GM18870 (cell line): ENCODE measurements at regions not wholly inside any gene's neighbourhood (a gene's known extent, or its start where the extent isn't known, plus 50 kb on each side); places are given as distances from the start of the nearest gene placed in this dataset.

Experiments
- ATAC-seq: cut with Tn5 transposase; IDR thresholded peaks from one replicate; pipeline ENCODE4 v1.9.1; 2021; ENCODE audit warnings: moderate library complexity; ENCODE audit not compliant: unreplicated experiment

DNA sequence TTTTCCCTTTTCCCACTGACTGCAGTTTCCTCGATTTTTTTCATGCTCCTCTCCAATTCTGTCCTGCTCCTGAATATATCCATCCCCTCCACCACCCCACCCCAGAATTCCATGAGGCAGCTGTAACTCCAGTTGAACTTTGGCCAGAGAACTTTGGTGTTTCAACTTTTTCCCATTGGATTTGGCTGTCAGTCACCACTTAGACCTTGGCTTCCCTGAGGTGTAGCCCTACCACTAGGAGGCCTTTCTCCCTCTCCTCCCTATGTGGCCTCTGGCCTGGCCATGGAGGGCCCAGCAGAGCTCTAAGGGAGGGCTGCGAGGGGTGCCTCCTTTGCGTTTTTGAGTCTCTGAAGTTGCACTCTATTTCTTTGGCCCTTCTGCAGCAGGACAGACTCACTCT lies 261.3 kb downstream of the PIK3R1 start:
- ATAC-seq = no peak

- no peak for ATAC-seq
Observed at GRCh38 chr5:68478301-68479095, 262.9 kb downstream of the PIK3R1 start.

GRCh38 chr5:68479524-68479923 lies 264.0 kb downstream of the PIK3R1 start:
- ATAC-seq = no peak

DNA sequence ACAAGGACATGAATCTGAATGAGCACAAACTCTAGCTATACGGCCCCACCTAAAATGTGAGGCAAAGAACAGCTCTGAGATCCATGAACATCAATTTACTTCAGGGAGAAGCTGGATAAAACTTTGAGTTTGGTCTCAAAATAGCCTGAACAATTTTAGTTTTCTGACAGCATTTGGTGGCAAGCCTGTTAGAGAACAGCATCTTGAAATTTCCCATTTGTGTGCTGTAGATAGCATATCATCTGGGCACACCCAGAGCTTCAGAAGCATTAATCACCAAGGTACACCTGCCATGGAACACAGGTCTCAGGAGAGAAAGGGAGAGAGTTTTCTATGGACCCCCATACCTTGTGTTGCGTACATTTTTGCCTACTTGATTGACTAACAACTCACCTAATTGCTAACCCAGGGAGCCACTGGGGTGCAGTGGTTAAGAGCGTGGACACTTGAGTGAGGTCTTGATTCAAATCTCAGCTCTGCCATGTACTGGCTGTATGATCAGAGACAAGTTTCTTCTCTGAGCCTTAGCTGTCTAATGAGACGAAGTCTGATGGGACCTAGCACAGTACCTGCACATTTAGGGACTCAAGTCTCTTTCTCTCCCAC lies 264.9 kb downstream of the PIK3R1 start:
- ATAC-seq = no peak

- ATAC-seq = no peak
Observed at GRCh38 chr5:68482199-68482598, 266.6 kb downstream of the PIK3R1 start.

- ATAC-seq = no peak
Observed at GRCh38 chr5:68484307-68485068, 268.9 kb downstream of the PIK3R1 start.

DNA sequence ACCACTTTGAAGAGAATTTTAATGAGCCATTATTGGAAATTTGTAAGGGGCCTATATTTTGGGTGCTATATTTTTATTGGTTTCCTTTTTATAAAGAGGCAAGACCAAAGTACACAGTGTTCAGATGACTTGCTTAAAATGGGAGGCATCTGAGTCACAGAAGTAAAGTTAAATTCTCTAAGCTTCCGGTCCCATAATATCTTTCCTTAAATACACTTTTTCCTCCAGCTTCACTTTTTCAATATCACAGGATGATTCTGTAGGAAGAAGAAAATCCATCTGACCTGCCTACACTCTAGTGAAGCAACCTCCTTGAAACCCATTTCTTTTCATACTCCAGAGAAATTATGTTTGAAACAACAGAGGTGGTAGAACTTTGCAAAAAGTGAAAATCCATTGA lies 274.0 kb downstream of the PIK3R1 start:
- ATAC-seq = no peak

DNA sequence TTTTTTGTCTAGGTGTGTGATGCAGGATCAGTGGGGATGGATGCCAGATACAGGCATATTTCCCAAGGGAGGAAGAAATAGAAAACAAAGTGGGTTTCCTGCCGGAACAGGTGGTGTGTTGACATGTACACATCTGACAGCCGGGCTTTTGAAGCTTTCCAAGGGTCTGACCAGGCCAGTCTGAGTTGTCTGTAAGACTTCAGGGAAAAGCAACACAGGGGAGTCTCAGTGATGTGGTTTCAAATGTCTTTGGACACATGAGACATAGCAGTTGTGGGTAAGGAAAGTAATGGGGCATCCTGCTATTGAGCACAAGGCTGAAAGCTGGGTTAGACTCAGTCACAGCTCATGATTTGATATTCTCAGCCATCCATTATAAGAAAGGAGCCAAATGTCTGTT lies 274.9 kb downstream of the PIK3R1 start:
- ATAC-seq = no peak

DNA sequence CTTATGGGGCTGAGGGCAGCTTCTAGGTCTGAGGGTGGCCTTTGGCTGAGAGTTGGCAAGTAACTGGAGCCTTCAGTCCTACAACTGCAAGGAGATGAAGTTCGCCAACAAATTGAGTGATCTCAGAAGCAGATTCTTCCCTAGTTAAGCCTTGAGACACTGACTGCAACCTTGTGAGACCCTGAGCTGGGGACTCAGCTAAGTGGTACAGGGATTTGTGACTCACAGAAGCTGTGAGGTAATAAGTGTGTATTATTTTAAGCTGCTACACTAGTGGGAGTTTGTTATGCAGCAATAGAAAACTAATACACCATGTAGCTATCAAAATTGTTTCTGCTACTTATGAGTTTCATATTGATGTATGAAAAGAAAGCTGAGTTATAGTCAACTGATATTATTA lies 279.2 kb downstream of the PIK3R1 start:
- ATAC-seq = no peak

- ATAC-seq = no peak
Observed at GRCh38 chr5:68499987-68500386, 284.4 kb downstream of the PIK3R1 start.

DNA sequence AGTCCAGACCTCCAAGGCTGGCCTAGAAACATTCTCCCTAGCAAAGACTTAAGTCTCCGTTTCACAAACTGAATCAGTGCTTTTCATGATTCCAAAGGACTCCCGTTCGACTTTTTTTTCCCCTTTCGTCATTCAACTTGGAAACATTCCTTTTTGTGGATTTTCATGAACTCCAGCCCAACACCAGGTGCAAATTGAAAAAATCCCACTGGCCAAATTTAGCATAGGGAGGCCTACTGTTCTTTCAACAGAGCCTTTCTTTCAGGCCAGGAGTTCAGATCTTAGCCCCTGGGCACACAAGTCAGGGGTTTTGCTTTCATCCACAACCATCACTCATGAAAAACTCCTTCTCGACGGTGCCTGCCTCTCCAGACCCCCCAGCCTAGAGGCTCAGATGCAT lies 285.3 kb downstream of the PIK3R1 start:
- no peak for ATAC-seq

DNA sequence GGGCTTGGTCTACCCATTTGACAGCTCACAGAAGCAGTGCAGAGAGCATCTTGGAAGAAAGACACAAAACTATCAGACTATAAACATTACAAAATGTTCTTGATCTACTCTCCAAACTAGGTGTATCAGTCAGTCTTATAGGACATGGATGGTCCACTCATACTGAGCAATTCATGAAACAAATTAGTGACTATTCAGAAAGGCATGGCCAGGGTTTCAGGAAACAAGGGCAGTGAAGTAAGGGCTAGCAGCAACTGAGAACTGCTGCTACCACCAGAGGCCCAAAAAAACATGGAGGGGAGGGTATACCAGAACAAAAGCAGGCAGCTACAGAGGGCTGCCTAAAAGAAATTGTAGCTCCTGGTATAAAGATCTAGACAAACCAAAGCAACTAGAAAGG lies 287.0 kb downstream of the PIK3R1 start:
- ATAC-seq = no peak

- no peak for ATAC-seq
Observed at GRCh38 chr5:68504306-68504705, 288.8 kb downstream of the PIK3R1 start.

- ATAC-seq = no peak
Observed at GRCh38 chr5:68505917-68506860, 290.6 kb downstream of the PIK3R1 start.

DNA sequence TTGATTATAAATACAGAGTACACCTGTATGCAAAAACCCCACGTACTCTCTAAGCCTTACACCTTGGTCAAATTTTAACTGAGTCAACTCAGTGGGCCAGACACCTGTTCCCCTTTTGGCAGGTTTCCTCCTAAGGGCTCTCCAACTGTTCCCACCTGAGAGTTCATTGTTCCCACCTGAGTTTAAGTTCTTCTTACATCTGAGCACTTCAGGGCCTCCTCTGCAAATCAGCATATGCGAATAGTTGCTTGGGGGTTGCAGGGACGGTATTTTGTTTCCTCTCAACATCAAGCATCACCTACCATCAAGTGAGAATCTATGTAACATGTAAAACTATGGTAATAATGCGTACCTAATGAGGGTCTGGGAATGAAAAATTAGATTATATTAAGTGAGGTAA lies 300.0 kb downstream of the PIK3R1 start:
- ATAC-seq = no peak

DNA sequence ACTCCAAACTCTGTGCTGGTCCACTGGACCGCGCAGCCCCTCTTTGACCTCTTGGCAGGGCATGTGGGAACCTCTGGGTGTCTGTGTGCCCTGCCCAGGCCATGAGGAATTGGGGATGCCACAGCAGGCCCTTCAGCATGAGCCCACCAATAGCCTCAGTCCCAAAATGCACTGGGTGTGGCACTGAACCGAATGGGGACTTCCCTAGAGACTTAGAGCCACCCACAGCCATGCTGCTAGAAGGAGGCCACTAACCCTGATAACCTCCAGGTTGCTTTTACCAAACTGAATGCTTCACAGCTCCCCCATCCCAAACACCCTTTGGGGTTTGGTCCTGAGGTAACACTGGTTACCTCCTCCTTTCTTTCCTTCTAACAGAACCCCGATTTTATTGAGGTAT lies 302.7 kb downstream of the PIK3R1 start:
- ATAC-seq = no peak

- no peak for ATAC-seq
Observed at GRCh38 chr5:68519143-68519542, 303.6 kb downstream of the PIK3R1 start.

DNA sequence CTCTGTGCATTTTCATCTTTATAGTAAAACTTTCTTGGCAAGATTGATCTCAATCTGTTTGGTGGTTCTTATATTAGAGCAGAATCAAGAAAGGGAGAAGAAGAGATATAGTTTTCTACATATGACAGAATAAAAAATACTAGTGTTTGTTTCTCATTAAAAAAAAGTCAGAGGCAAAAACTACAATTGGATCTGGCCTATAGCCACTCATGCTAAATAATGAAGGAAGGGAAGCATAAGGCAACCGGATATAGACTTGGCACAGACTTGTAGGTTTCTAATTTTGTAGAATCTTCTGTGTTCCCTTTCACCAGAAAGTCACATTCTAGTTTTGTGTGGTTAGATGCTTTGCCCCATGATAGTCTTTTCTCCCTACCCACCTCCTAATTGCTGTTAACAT lies 306.2 kb downstream of the PIK3R1 start:
- no peak for ATAC-seq

- no peak for ATAC-seq
Observed at GRCh38 chr5:68522863-68523262, 307.3 kb downstream of the PIK3R1 start.

- no peak for ATAC-seq
Observed at GRCh38 chr5:68528821-68529273, 313.3 kb downstream of the PIK3R1 start.

DNA sequence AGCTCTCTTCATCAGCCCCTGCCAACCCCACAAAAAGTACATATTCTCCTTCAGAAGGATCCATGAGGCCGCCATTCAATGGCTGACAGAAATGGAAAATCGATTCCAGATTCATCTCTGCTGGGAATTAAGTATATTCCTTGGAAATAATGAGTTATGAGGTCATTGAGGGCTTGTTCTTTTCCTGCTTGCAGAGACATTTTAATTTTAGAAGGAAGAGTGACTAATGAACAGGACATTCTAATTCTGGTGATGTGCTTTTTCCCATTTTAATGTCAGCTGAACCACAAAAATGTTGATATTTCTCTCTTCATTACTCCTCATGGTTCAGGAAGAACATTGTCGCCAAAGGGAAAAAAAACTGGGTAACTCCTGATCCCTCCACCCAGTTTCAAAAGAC lies 314.0 kb downstream of the PIK3R1 start:
- ATAC-seq = no peak
